H9 (cell line): ENCODE measurements at regions not wholly inside any gene's neighbourhood (a gene's known extent, or its start where the extent isn't known, plus 50 kb on each side); places are given as distances from the start of the nearest gene placed in this dataset.

Experiments
- DNase-seq: peaks from one replicate; pipeline ENCODE4 v3.0.0-alpha.2; 2017
- H2AFZ ChIP-seq: one replicate; pipeline ENCODE4 v1.6.1; 2013; ENCODE audit warnings: mild to moderate bottlenecking, low read length, control low read depth, moderate library complexity
- H2AK5ac ChIP-seq: 2 replicates; pipeline ENCODE4 v1.6.1; 2013; ENCODE audit warnings: low read length, control low read depth, mixed read lengths; ENCODE audit not compliant: insufficient read length
- H2BK120ac ChIP-seq: one replicate; pipeline ENCODE4 v1.6.1; 2013; ENCODE audit warnings: low read depth, mild to moderate bottlenecking, low read length, control low read depth, inconsistent platforms; ENCODE audit not compliant: poor library complexity, severe bottlenecking
- H2BK12ac ChIP-seq: 2 replicates; pipeline ENCODE4 v1.6.1; 2013; ENCODE audit warnings: low read length, control low read depth, mixed read lengths, low read depth; ENCODE audit not compliant: insufficient read length
- H2BK15ac ChIP-seq: 2 replicates; pipeline ENCODE4 v1.6.1; 2013; ENCODE audit warnings: low read depth, low read length, control low read depth
- H2BK20ac ChIP-seq: one replicate; pipeline ENCODE4 v1.6.1; 2013; ENCODE audit warnings: low read depth, mild to moderate bottlenecking, low read length, control low read depth, inconsistent platforms; ENCODE audit not compliant: poor library complexity, severe bottlenecking
- H2BK5ac ChIP-seq: 2 replicates; pipeline ENCODE4 v1.6.1; 2013; ENCODE audit warnings: low read length, control low read depth, mixed read lengths; ENCODE audit not compliant: insufficient read length
- H3K14ac ChIP-seq: 2 replicates; pipeline ENCODE4 v1.6.1; 2013; ENCODE audit warnings: low read length, control low read depth; ENCODE audit not compliant: insufficient read depth
- H3K18ac ChIP-seq: 2 replicates; pipeline ENCODE4 v1.6.1; 2013; ENCODE audit warnings: low read depth, mild to moderate bottlenecking, mixed read lengths, low read length, control low read depth; ENCODE audit not compliant: insufficient read length
- H3K23ac ChIP-seq: 2 replicates; pipeline ENCODE4 v1.6.1; 2013; ENCODE audit warnings: low read length, control low read depth, mixed read lengths, low read depth; ENCODE audit not compliant: insufficient read length
- H3K23me2 ChIP-seq: 2 replicates; pipeline ENCODE4 v1.6.1; 2013; ENCODE audit warnings: low read depth, mild to moderate bottlenecking, mixed read lengths, low read length, control low read depth; ENCODE audit not compliant: insufficient read length, poor library complexity, severe bottlenecking
- H3K27ac ChIP-seq: 2 replicates; pipeline ENCODE4 v1.5.1; 2013; ENCODE audit warnings: low read length, control low read depth, mixed read lengths, low read depth; ENCODE audit not compliant: insufficient read length
- H3K27me3 ChIP-seq: 2 replicates; pipeline ENCODE4 v1.6.1; 2013; ENCODE audit warnings: low read length, control low read depth, inconsistent platforms; ENCODE audit not compliant: insufficient read depth
- H3K4ac ChIP-seq: 2 replicates; pipeline ENCODE4 v1.6.1; 2013; ENCODE audit warnings: low read depth, mild to moderate bottlenecking, control low read depth, inconsistent platforms, low read length, moderate library complexity
- H3K4me1 ChIP-seq: 2 replicates; pipeline ENCODE4 v1.6.1; 2013; ENCODE audit warnings: low read length, control low read depth, inconsistent platforms; ENCODE audit not compliant: insufficient read depth
- H3K4me2 ChIP-seq: 2 replicates; pipeline ENCODE4 v1.6.1; 2013; ENCODE audit warnings: low read length, control low read depth, mixed read lengths; ENCODE audit not compliant: insufficient read length, insufficient read depth
- H3K56ac ChIP-seq: 2 replicates; pipeline ENCODE4 v1.6.1; 2013; ENCODE audit warnings: low read depth, mild to moderate bottlenecking, mixed read lengths, low read length, control low read depth; ENCODE audit not compliant: insufficient read length
- H3K79me1 ChIP-seq: 2 replicates; pipeline ENCODE4 v1.6.1; 2013; ENCODE audit warnings: low read depth, mild to moderate bottlenecking, moderate library complexity, low read length, control low read depth, inconsistent platforms; ENCODE audit not compliant: insufficient read depth, poor library complexity, severe bottlenecking
- H3K79me2 ChIP-seq: 2 replicates; pipeline ENCODE4 v1.6.1; 2013; ENCODE audit warnings: low read length, control low read depth, inconsistent platforms; ENCODE audit not compliant: insufficient read depth
- H3K9ac ChIP-seq: 2 replicates; pipeline ENCODE4 v1.6.1; 2013; ENCODE audit warnings: low read length, control low read depth, mixed read lengths; ENCODE audit not compliant: insufficient read length; ENCODE audit errors: extremely low read depth
- H3K9me3 ChIP-seq: one replicate; pipeline ENCODE4 v1.6.1; 2013; ENCODE audit warnings: low read depth, low read length, inconsistent platforms; ENCODE audit not compliant: control insufficient read depth
- H3T11ph ChIP-seq: one replicate; pipeline ENCODE4 v1.6.1; 2013; ENCODE audit warnings: mild to moderate bottlenecking, low read length, control low read depth, inconsistent platforms
- H4K20me1 ChIP-seq: one replicate; pipeline ENCODE4 v1.6.1; 2013; ENCODE audit not compliant: control insufficient read depth, insufficient read length, insufficient read depth
- H4K5ac ChIP-seq: 2 replicates; pipeline ENCODE4 v1.6.1; 2013; ENCODE audit warnings: low read depth, mild to moderate bottlenecking, mixed read lengths, low read length, control low read depth; ENCODE audit not compliant: insufficient read length
- H4K8ac ChIP-seq: replicated peaks from 2 replicates; pipeline ENCODE4 v1.6.1; 2013; ENCODE audit warnings: low read length, control low read depth, mixed read lengths, low read depth; ENCODE audit not compliant: insufficient read length
- H4K91ac ChIP-seq: 2 replicates; pipeline ENCODE4 v1.6.1; 2013; ENCODE audit warnings: low read depth, mild to moderate bottlenecking, moderate library complexity, mixed read lengths, low read length, control low read depth; ENCODE audit not compliant: insufficient read length
- H3K27ac Mint-ChIP-seq, 3 experiments: 2 replicates in 2 of 3; 3 replicates in 1 of 3; pipeline ENCODE4 v1.8.0; 2020 to 2021; ENCODE audit warnings: mixed read lengths in 3 of 3, mild to moderate bottlenecking in 1 of 3, moderate library complexity in 1 of 3
- H3K27me3 Mint-ChIP-seq: 2 replicates; pipeline ENCODE4 v1.8.0; 2021; ENCODE audit warnings: low read depth, mild to moderate bottlenecking, moderate library complexity, mixed read lengths
- H3K36me3 Mint-ChIP-seq, 3 experiments: 2 replicates in 2 of 3; 3 replicates in 1 of 3; pipeline ENCODE4 v1.8.0; 2020 to 2021; ENCODE audit warnings: low read depth in 3 of 3, mixed read lengths in 3 of 3; ENCODE audit not compliant: insufficient read depth in 1 of 3
- H3K4me1 Mint-ChIP-seq, 2 experiments: 2 replicates each; pipeline ENCODE4 v1.8.0; 2020; ENCODE audit warnings: mixed read lengths in 2 of 2
- H3K4me3 Mint-ChIP-seq, 2 experiments: 2 replicates in 1 of 2; 3 replicates in 1 of 2; pipeline ENCODE4 v1.8.0; 2020 to 2021; ENCODE audit warnings: mild to moderate bottlenecking in 2 of 2, mixed read lengths in 2 of 2, moderate library complexity in 1 of 2
- H3K9me3 Mint-ChIP-seq, 2 experiments: 2 replicates in 1 of 2; 3 replicates in 1 of 2; pipeline ENCODE4 v1.8.0; 2020; ENCODE audit warnings: mild to moderate bottlenecking in 2 of 2, mixed read lengths in 2 of 2, moderate library complexity in 1 of 2
- WGBS: extraction: QIAGEN DNeasy Blood & Tissue Kit; methylation state at CpG from one replicate; pipeline ENCODE4 v1.1.7; 2013; ENCODE audit warnings: missing lambda C conversion rate, low lambda C conversion rate, mixed read lengths; ENCODE audit not compliant: insufficient read length; ENCODE audit errors: extremely low coverage; 5-methylcytosine and 5-hydroxymethylcytosine counted together
- TF ChIP-seq, protein P1 (sequence below): fragments of 200-600 bp; sonication (generic); conservative IDR thresholded peaks from 3 replicates; pipeline ENCODE4 v1.8.0; 2021; ENCODE audit warnings: antibody characterized with exemption, mild to moderate bottlenecking

DNA sequence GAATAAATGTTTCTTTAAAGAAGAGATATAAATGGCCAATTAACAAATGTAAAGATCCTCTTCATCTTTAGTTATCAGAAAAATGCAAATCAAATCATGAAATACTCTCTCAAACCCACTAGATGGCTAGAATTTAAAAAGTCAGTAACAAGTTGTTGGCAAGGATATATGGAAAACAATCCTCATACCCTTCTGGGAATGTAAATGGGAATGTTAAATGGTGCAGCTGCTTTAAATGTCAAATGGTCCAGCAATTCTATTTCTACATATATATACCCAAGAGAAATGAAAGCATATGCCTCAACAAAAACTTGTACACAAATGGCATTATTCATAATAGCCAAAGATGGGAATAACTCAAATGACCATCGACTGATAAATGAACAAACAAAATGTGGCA, 283.5 kb downstream of the RWDD3 start:
- no peak overlapping the region for H3K56ac ChIP-seq
- TF ChIP-seq, protein P1, sequence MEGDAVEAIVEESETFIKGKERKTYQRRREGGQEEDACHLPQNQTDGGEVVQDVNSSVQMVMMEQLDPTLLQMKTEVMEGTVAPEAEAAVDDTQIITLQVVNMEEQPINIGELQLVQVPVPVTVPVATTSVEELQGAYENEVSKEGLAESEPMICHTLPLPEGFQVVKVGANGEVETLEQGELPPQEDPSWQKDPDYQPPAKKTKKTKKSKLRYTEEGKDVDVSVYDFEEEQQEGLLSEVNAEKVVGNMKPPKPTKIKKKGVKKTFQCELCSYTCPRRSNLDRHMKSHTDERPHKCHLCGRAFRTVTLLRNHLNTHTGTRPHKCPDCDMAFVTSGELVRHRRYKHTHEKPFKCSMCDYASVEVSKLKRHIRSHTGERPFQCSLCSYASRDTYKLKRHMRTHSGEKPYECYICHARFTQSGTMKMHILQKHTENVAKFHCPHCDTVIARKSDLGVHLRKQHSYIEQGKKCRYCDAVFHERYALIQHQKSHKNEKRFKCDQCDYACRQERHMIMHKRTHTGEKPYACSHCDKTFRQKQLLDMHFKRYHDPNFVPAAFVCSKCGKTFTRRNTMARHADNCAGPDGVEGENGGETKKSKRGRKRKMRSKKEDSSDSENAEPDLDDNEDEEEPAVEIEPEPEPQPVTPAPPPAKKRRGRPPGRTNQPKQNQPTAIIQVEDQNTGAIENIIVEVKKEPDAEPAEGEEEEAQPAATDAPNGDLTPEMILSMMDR: no peak
- no peak overlapping the region for H3K4me3 Mint-ChIP-seq
- H3K27ac ChIP-seq: no peak overlapping the region
- no peak overlapping the region for H2BK15ac ChIP-seq
- peaks cover 27 to 32% of the 10 kb centered on the region in 2 experiments for H3K4me1 Mint-ChIP-seq
- no peaks in the 10 kb centered on the region for H3K79me1 ChIP-seq
- no peak overlapping the region for H4K91ac ChIP-seq
- H3K9ac ChIP-seq: no peak overlapping the region
- no peaks in the 10 kb centered on the region for H3K79me2 ChIP-seq
- no peak overlapping the region for H2BK5ac ChIP-seq
- H3K9me3 ChIP-seq: no peaks in the 10 kb centered on the region
- H2AFZ ChIP-seq: no peak overlapping the region
- H2AK5ac ChIP-seq: no peak overlapping the region
- no peak overlapping the region for H2BK12ac ChIP-seq
- no peak overlapping the region for H4K8ac ChIP-seq
- peaks cover 9 to 11% of the 10 kb centered on the region in 2 experiments for H3K9me3 Mint-ChIP-seq
- H4K5ac ChIP-seq: no peak overlapping the region
- peaks cover 6 to 14% (median 9%) of the 10 kb centered on the region in 3 experiments; a peak in 6 of 7 replicates for H3K36me3 Mint-ChIP-seq
- DNase-seq: no peak
- no peak overlapping the region for H3T11ph ChIP-seq
- H2BK120ac ChIP-seq: no peak overlapping the region
- H3K23me2 ChIP-seq: no peaks in the 10 kb centered on the region
- no CpG with 5 or more reads among the region's 1 CpG for WGBS
- H3K27me3 Mint-ChIP-seq: no peaks in the 10 kb centered on the region
- no peak overlapping the region for H3K14ac ChIP-seq
- H2BK20ac ChIP-seq: no peak overlapping the region
- no peaks in the 10 kb centered on the region for H4K20me1 ChIP-seq
- H3K4me1 ChIP-seq: peaks cover 2% of the 10 kb centered on the region; the same call in 1 of the 2 replicates
- H3K18ac ChIP-seq: no peak overlapping the region
- H3K4ac ChIP-seq: no peak overlapping the region
- H3K27ac Mint-ChIP-seq: no peak overlapping the region
- H3K4me2 ChIP-seq: no peak overlapping the region
- no peak overlapping the region for H3K23ac ChIP-seq
- H3K27me3 ChIP-seq: no peaks in the 10 kb centered on the region
